Gastrocnemius medialis (tissue), 4 donors: ENCODE measurements at regions not wholly inside any gene's neighbourhood (a gene's known extent, or its start where the extent isn't known, plus 50 kb on each side); places are given as distances from the start of the nearest gene placed in this dataset.
A peak's percentile ranks its signal among the peaks of the same experiment; 100 is the strongest.
"Not testable (repeated sequence)": the region's sequence is repeated elsewhere in the genome, so short reads cannot be mapped to it uniquely, and the experiment has no call there.

Source experiments
- ATAC-seq, 2 donors: fragments of 150-250 bp; one replicate each; pipeline ENCODE4 v1.9.1; 2016
- DNase-seq, 2 donors: peaks; one replicate each; pipeline ENCODE4 v3.0.0-alpha.2; 2019
- H3K27ac ChIP-seq, 4 donors: fragments of 200-600 bp; sonication (generic); 1 replicate in 1 of 4; 2 replicates in 3 of 4; pipeline ENCODE4 v1.5.1; 2016 to 2018; ENCODE audit warnings: mild to moderate bottlenecking in 2 of 4, moderate library complexity in 1 of 4
- H3K27me3 ChIP-seq, 3 donors: fragments of 200-600 bp; sonication (generic) in 2 of 3; 1 replicate in 1 of 3; 2 replicates in 2 of 3; pipeline versions ENCODE4 v1.5.1 to v1.6.0; 2016 to 2019; ENCODE audit warnings: mild to moderate bottlenecking in 1 of 3, moderate library complexity in 1 of 3
- H3K36me3 ChIP-seq, 2 donors: fragments of 200-600 bp; sonication (generic) in 1 of 2; one replicate each; pipeline ENCODE4 v1.5.1; 2017 to 2018
- H3K4me1 ChIP-seq, 2 donors: fragments of 200-600 bp; sonication (generic) in 1 of 2; one replicate each; pipeline ENCODE4 v1.5.1; 2016 to 2017; ENCODE audit warnings: mild to moderate bottlenecking in 2 of 2
- H3K4me3 ChIP-seq, 4 donors: fragments of 200-600 bp; sonication (generic) in 3 of 4; 1 replicate in 1 of 4; 2 replicates in 3 of 4; pipeline ENCODE4 v1.5.1; 2016 to 2019; ENCODE audit warnings: mild to moderate bottlenecking in 2 of 4
- H3K9me3 ChIP-seq, 3 donors: fragments of 200-600 bp; sonication (generic) in 2 of 3; 1 replicate in 1 of 3; 2 replicates in 2 of 3; pipeline ENCODE4 v1.5.1; 2016 to 2019
- POLR2A ChIP-seq, 2 donors: fragments of 450-650 bp; IDR thresholded peaks; one replicate each; pipeline ENCODE4 v1.6.1; 2017; ENCODE audit warnings: antibody characterized with exemption in 2 of 2, mild to moderate bottlenecking in 2 of 2, moderate library complexity in 2 of 2
- in situ Hi-C, 4 donors: fragments of 200-750 bp; cut with MboI; loops; one replicate each; pipeline versions ENCODE4 v1.15.0 to v1.8.0; 2017; ENCODE audit warnings: low sequenced_read_pairs in 4 of 4
- intact Hi-C: fragments of 100-400 bp; cut with DNase I; formaldehyde crosslinking; loops from one replicate; pipeline ENCODE4 v1.15.1; 2023; ENCODE audit warnings: low total_unique reads
- TF ChIP-seq, protein P1 (sequence below), 5 experiments: fragments of 450-650 bp in 3 of 5; fragments of 200-600 bp in 2 of 5; sonication (generic) in 2 of 5; IDR thresholded peaks in 4 of 5; conservative IDR thresholded peaks in 1 of 5; 1 replicate in 4 of 5; 2 replicates in 1 of 5; pipeline ENCODE4 v1.5.1; 2016 to 2019; ENCODE audit warnings: antibody characterized with exemption in 5 of 5, mild to moderate bottlenecking in 3 of 5, moderate library complexity in 3 of 5

DNA sequence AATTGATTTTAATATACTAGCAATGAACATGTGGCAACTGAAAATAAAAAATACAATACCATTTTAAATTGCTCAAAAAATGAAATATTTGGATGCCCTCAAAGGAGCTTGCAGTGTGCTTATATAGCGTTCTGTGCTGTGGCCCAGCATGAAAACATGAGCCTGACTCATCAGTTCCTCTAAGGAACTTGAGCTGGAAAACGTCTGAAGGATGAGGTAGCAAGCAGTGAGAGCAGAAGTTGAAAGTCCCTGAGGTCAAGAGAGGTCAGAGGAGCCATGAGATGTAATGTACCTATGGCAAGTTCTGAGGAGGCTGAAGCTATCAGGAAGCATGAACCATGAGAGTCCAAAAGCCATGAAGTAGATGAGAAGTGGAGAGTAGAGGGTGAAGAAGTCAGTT, 59.7 kb downstream of the HMGB3 start:
- in situ Hi-C loops: no loop called here

DNA sequence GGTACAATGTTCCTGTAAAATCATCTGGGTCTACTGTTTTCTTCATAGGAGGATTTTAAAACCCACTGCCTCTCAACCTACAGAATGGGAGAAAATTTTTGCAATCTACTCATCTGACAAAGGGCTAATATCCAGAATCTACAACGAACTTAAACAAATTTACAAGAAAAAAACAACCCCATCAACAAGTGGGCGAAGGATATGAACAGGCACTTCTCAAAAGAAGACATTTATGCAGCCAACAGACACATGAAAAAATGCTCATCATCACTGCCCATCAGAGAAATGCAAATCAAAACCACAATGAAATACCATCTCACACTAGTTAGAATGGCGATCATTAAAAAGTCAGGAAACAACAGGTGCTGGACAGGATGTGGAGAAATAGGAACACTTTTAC, 83.2 kb downstream of the HMGB3 start:
- DNase-seq, H3K27me3 ChIP-seq, in situ Hi-C loops, ATAC-seq, H3K4me3 ChIP-seq, H3K36me3 ChIP-seq, H3K4me1 ChIP-seq, intact Hi-C loops, H3K27ac ChIP-seq, H3K9me3 ChIP-seq: not testable (repeated sequence)

More for the DNA sequence above, 59.7 kb downstream of the HMGB3 start:
- Histone ChIP-seq H3K4me3 (no peak overlapping the region), H3K27ac (no peak overlapping the region), H3K36me3 (no peaks in the 10 kb centered on the region), H3K27me3 (no peaks in the 10 kb centered on the region), H3K4me1 (no peaks in the 10 kb centered on the region), H3K9me3 (no peaks in the 10 kb centered on the region)
- ATAC-seq (no peak), DNase-seq (no peak)
- intact Hi-C loops: no loop called here
- TF ChIP-seq, protein P1, sequence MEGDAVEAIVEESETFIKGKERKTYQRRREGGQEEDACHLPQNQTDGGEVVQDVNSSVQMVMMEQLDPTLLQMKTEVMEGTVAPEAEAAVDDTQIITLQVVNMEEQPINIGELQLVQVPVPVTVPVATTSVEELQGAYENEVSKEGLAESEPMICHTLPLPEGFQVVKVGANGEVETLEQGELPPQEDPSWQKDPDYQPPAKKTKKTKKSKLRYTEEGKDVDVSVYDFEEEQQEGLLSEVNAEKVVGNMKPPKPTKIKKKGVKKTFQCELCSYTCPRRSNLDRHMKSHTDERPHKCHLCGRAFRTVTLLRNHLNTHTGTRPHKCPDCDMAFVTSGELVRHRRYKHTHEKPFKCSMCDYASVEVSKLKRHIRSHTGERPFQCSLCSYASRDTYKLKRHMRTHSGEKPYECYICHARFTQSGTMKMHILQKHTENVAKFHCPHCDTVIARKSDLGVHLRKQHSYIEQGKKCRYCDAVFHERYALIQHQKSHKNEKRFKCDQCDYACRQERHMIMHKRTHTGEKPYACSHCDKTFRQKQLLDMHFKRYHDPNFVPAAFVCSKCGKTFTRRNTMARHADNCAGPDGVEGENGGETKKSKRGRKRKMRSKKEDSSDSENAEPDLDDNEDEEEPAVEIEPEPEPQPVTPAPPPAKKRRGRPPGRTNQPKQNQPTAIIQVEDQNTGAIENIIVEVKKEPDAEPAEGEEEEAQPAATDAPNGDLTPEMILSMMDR (IDR thresholded peaks at IDR 0.05 in 4 of 5, conservative IDR thresholded peaks at IDR 0.05 in 1 of 5): no peak
- TF ChIP-seq POLR2A (IDR thresholded peaks at IDR 0.05): no peak

DNA sequence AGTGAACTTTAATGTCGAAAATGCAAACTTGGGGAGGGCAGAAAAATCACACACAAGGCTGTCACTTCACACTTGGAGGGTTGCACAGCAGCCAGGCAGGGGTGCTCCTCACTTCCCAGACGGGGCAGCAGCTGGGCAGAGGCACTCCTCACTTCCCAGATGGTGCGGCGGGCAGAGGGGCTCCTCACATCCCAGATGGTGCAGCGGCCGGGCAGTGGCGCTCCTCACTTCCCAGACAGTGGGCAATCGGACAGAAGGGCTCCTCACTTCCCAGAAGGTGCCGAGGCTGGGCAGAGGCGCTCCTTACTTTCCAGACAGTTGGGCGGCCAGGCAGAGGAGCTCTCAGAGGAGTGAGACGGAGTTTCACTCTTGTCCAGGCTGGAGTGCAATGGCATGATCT, 90.6 kb downstream of the HMGB3 start:
- Histone ChIP-seq H3K4me3 (no peak overlapping the region), H3K9me3 (no peaks in the 10 kb centered on the region), H3K36me3 (no peaks in the 10 kb centered on the region), H3K4me1 (no peaks in the 10 kb centered on the region), H3K27me3 (no peaks in the 10 kb centered on the region), H3K27ac (no peak overlapping the region)
- intact Hi-C loops: no loop called here
- DNase-seq (no peak), ATAC-seq (no peak)
- TF ChIP-seq, protein P1 (IDR thresholded peaks at IDR 0.05 in 4 of 5, conservative IDR thresholded peaks at IDR 0.05 in 1 of 5): no peak
- in situ Hi-C loops: no loop called here

GRCh38 chrX:151081016-151081415, 95.4 kb upstream of the GPR50 start:
- intact Hi-C loops (loop anchor here (5.0 kb wide), 1 partner anchor 94 kb away; no protein-coding TSS in a partner anchor), in situ Hi-C loops (loop anchor here (5.0 to 10.0 kb wide), 2 partner anchors 304 to 306 kb away; no protein-coding TSS in a partner anchor)
- Histone ChIP-seq H3K4me3 (no peak overlapping the region), H3K36me3 (no peaks in the 10 kb centered on the region), H3K9me3 (no peaks in the 10 kb centered on the region), H3K4me1 (peaks cover 0 to 9% of the 10 kb centered on the region in 2 donors), H3K27me3 (no peaks in the 10 kb centered on the region), H3K27ac (no peak overlapping the region)
- ATAC-seq (no peak), DNase-seq (no peak)
- TF ChIP-seq, protein P1 (IDR thresholded peaks at IDR 0.05 in 4 of 5, conservative IDR thresholded peaks at IDR 0.05 in 1 of 5): no peak
- TF ChIP-seq POLR2A (IDR thresholded peaks at IDR 0.05): no peak

- ATAC-seq: peak; percentile 86 to 95
- no peak overlapping the region for H3K27ac ChIP-seq
- peaks cover 0 to 9% of the 10 kb centered on the region in 2 donors for H3K4me1 ChIP-seq
- intact Hi-C loops (loop anchor here (1.0 to 5.0 kb wide), 2 partner anchors 95 to 310 kb away; no protein-coding TSS in a partner anchor), in situ Hi-C loops (loop anchor here (5.0 to 10.0 kb wide), 2 partner anchors 305 to 308 kb away; no protein-coding TSS in a partner anchor)
- H3K27me3 ChIP-seq: no peaks in the 10 kb centered on the region
- no peaks in the 10 kb centered on the region for H3K36me3 ChIP-seq
- H3K4me3 ChIP-seq: peak overlapping the region; percentile 13 to 36 (median 23)
- TF ChIP-seq, protein P1 (IDR thresholded peaks at IDR 0.05 in 4 of 5, conservative IDR thresholded peaks at IDR 0.05 in 1 of 5): peak; percentile 61 to 93 (median 87)
- TF ChIP-seq POLR2A (IDR thresholded peaks at IDR 0.05): no peak
- H3K9me3 ChIP-seq: no peaks in the 10 kb centered on the region
- DNase-seq: peak; percentile 6 to 40
These were observed 94.1 kb upstream of the GPR50 start for GRCh38 chrX:151082077-151082948.
